Trophoblast cell (in vitro differentiated cells and primary cell): ENCODE measurements at regions not wholly inside any gene's neighbourhood (a gene's known extent, or its start where the extent isn't known, plus 50 kb on each side); places are given as distances from the start of the nearest gene placed in this dataset.

Experiments
- DNase-seq, 2 donors: peaks; one replicate each; pipeline ENCODE4 v3.0.0-alpha.2; 2016
- H2AFZ ChIP-seq: 2 replicates; pipeline ENCODE4 v1.6.1; 2013; ENCODE audit warnings: low read length, moderate library complexity, mild to moderate bottlenecking; ENCODE audit not compliant: insufficient read depth, poor library complexity
- H2AK5ac ChIP-seq: 2 replicates; pipeline ENCODE4 v1.6.1; 2013; ENCODE audit warnings: mild to moderate bottlenecking, low read length
- H2BK120ac ChIP-seq: 2 replicates; pipeline ENCODE4 v1.6.1; 2013; ENCODE audit warnings: low read length, mild to moderate bottlenecking, moderate library complexity; ENCODE audit not compliant: insufficient read depth, poor library complexity
- H2BK12ac ChIP-seq: 2 replicates; pipeline ENCODE4 v1.6.1; 2013; ENCODE audit warnings: mild to moderate bottlenecking, low read length, moderate library complexity
- H2BK5ac ChIP-seq: 2 replicates; pipeline ENCODE4 v1.6.1; 2013; ENCODE audit warnings: low read length, low read depth, moderate library complexity, mild to moderate bottlenecking; ENCODE audit not compliant: poor library complexity
- H3K14ac ChIP-seq: 2 replicates; pipeline ENCODE4 v1.6.1; 2013; ENCODE audit warnings: mild to moderate bottlenecking, low read length
- H3K18ac ChIP-seq: 2 replicates; pipeline ENCODE4 v1.6.1; 2013; ENCODE audit warnings: mild to moderate bottlenecking, low read length
- H3K23ac ChIP-seq: 2 replicates; pipeline ENCODE4 v1.6.1; 2013; ENCODE audit warnings: low read length
- H3K27ac ChIP-seq: 2 replicates; pipeline ENCODE4 v1.5.1; 2013; ENCODE audit warnings: low read depth, mild to moderate bottlenecking, inconsistent platforms, low read length, moderate library complexity
- H3K27me3 ChIP-seq: 2 replicates; pipeline ENCODE4 v1.6.1; 2013; ENCODE audit warnings: inconsistent platforms, mild to moderate bottlenecking, low read length, moderate library complexity; ENCODE audit not compliant: insufficient read depth
- H3K36me3 ChIP-seq, 2 experiments: 1 replicate in 1 of 2; 2 replicates in 1 of 2; pipeline ENCODE4 v1.6.1; 2013; ENCODE audit warnings: low read length in 2 of 2, mild to moderate bottlenecking in 2 of 2, moderate library complexity in 1 of 2; ENCODE audit not compliant: insufficient read depth in 2 of 2, control insufficient read depth in 1 of 2
- H3K4ac ChIP-seq: 2 replicates; pipeline ENCODE4 v1.6.1; 2013; ENCODE audit warnings: low read depth, mild to moderate bottlenecking, low read length, moderate library complexity
- H3K4me1 ChIP-seq, 2 experiments: 1 replicate in 1 of 2; 2 replicates in 1 of 2; pipeline ENCODE4 v1.6.1; 2013; ENCODE audit warnings: low read length in 2 of 2, mild to moderate bottlenecking in 2 of 2, moderate library complexity in 1 of 2; ENCODE audit not compliant: insufficient read depth in 2 of 2, control insufficient read depth in 1 of 2
- H3K4me2 ChIP-seq: 2 replicates; pipeline ENCODE4 v1.6.1; 2013; ENCODE audit warnings: inconsistent platforms, mild to moderate bottlenecking, low read length, moderate library complexity
- H3K4me3 ChIP-seq: 2 replicates; pipeline ENCODE4 v1.5.1; 2013; ENCODE audit warnings: mild to moderate bottlenecking, low read depth, low read length, inconsistent platforms
- H3K79me1 ChIP-seq: one replicate; pipeline ENCODE4 v1.6.1; 2013; ENCODE audit warnings: low read length
- H3K79me2 ChIP-seq: 2 replicates; pipeline ENCODE4 v1.6.1; 2013; ENCODE audit warnings: low read length, mild to moderate bottlenecking; ENCODE audit not compliant: control insufficient read depth, insufficient read depth, poor library complexity
- H3K9ac ChIP-seq: 2 replicates; pipeline ENCODE4 v1.6.1; 2013; ENCODE audit warnings: mild to moderate bottlenecking, low read length
- H3K9me3 ChIP-seq: 2 replicates; pipeline ENCODE4 v1.6.1; 2013; ENCODE audit warnings: low read depth, mild to moderate bottlenecking, control low read depth, inconsistent platforms, low read length; ENCODE audit not compliant: insufficient read depth
- H4K12ac ChIP-seq: 2 replicates; pipeline ENCODE4 v1.6.1; 2013; ENCODE audit warnings: low read depth, mild to moderate bottlenecking, low read length, moderate library complexity
- H4K8ac ChIP-seq: 2 replicates; pipeline ENCODE4 v1.6.1; 2013; ENCODE audit warnings: low read depth, mild to moderate bottlenecking, low read length, moderate library complexity
- H4K91ac ChIP-seq: one replicate; pipeline ENCODE4 v1.6.1; 2013; ENCODE audit warnings: low read depth, mild to moderate bottlenecking, low read length, moderate library complexity
- WGBS: extraction: QIAGEN DNeasy Blood & Tissue Kit; methylation state at CpG from one replicate; pipeline ENCODE4 v1.1.7; 2013; ENCODE audit warnings: missing lambda C conversion rate; ENCODE audit not compliant: insufficient read length, insufficient coverage; ENCODE audit errors: extremely low coverage; 5-methylcytosine and 5-hydroxymethylcytosine counted together

GRCh38 chr6:7488494-7488893 is 53.0 kb upstream of the DSP start:
- Histone ChIP-seq H3K27ac (no peak overlapping the region), H3K18ac (no peak overlapping the region)
- WGBS, result no CpG with 5 or more reads among the region's 2 CpGs

DNA sequence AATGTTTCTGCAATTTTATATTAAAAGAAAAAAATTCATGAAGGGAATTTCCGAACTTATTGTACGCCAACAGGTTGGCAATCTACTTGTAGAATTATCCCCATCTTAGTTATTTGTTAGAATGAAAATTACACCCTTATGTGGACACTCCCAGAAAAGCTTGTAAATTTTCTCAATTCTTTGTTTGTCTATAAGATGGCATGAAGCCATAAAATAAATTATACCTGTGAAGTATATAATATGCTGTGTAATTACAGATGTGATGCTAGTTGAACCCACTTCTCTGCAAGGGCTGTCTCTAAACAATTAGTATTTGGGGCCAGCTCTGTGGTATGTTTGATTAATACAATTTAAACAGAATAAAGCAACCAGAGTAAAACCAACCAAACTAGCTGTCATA is 52.1 kb upstream of the DSP start:
- no peak overlapping the region for H2AFZ ChIP-seq
- no peak overlapping the region for H3K14ac ChIP-seq
- no peak for DNase-seq
- H3K4me2 ChIP-seq, result no peak overlapping the region
- no peak overlapping the region for H3K4me3 ChIP-seq
- H2BK12ac ChIP-seq, result no peak overlapping the region
- H2BK5ac ChIP-seq, result no peak overlapping the region
- H3K79me1 ChIP-seq, result no peaks in the 10 kb centered on the region
- H3K9me3 ChIP-seq, result no peaks in the 10 kb centered on the region
- H4K8ac ChIP-seq, result no peak overlapping the region
- H3K79me2 ChIP-seq, result no peaks in the 10 kb centered on the region
- H4K12ac ChIP-seq, result no peak overlapping the region
- WGBS, result no CpG with 5 or more reads among the region's 2 CpGs
- H3K27me3 ChIP-seq, result no peaks in the 10 kb centered on the region
- no peak overlapping the region for H3K27ac ChIP-seq
- no peaks in the 10 kb centered on the region for H3K36me3 ChIP-seq
- no peak overlapping the region for H3K4ac ChIP-seq
- no peak overlapping the region for H2BK120ac ChIP-seq
- H3K23ac ChIP-seq, result no peak overlapping the region
- no peak overlapping the region for H4K91ac ChIP-seq
- H2AK5ac ChIP-seq, result no peak overlapping the region
- no peaks in the 10 kb centered on the region for H3K4me1 ChIP-seq
- H3K18ac ChIP-seq, result no peak overlapping the region
- no peak overlapping the region for H3K9ac ChIP-seq

More at GRCh38 chr6:7488494-7488893, 53.0 kb upstream of the DSP start:
- H3K27me3 ChIP-seq, result no peaks in the 10 kb centered on the region
- no peak overlapping the region for H3K4me3 ChIP-seq
- H2AK5ac ChIP-seq, result no peak overlapping the region
- H3K14ac ChIP-seq, result no peak overlapping the region
- H3K79me2 ChIP-seq, result no peaks in the 10 kb centered on the region
- H3K23ac ChIP-seq, result no peak overlapping the region
- H3K9ac ChIP-seq, result no peak overlapping the region
- H2AFZ ChIP-seq, result no peak overlapping the region
- H3K36me3 ChIP-seq, result no peaks in the 10 kb centered on the region
- H3K9me3 ChIP-seq, result no peaks in the 10 kb centered on the region
- no peak overlapping the region for H2BK5ac ChIP-seq
- H4K12ac ChIP-seq, result no peak overlapping the region
- H4K91ac ChIP-seq, result no peak overlapping the region
- no peak overlapping the region for H2BK12ac ChIP-seq
- H3K79me1 ChIP-seq, result no peaks in the 10 kb centered on the region
- no peak overlapping the region for H3K4me2 ChIP-seq
- no peak overlapping the region for H2BK120ac ChIP-seq
- no peak overlapping the region for H4K8ac ChIP-seq
- DNase-seq, result no peak
- no peak overlapping the region for H3K4ac ChIP-seq
- no peaks in the 10 kb centered on the region for H3K4me1 ChIP-seq
